ENCODE measurements at regions not wholly inside any gene's neighbourhood (a gene's known extent, or its start where the extent isn't known, plus 50 kb on each side); places are given as distances from the start of the nearest gene placed in this dataset.

GRCh38 chr2:2842466-2842865, 511.4 kb upstream of the MYT1L start:
- DNase-seq: no peak

GRCh38 chr2:2840681-2841300, 509.7 kb upstream of the MYT1L start:
- no peak for DNase-seq

GRCh38 chr2:2839782-2840531, 508.9 kb upstream of the MYT1L start:
- DNase-seq: no peak

GRCh38 chr2:2839393-2839781, 508.3 kb upstream of the MYT1L start:
- DNase-seq: no peak

GRCh38 chr2:2838548-2838845, 507.4 kb upstream of the MYT1L start:
- DNase-seq: no peak

GRCh38 chr2:2837746-2838547, 506.9 kb upstream of the MYT1L start:
- DNase-seq: no peak

GRCh38 chr2:2836343-2837070, 505.4 kb upstream of the MYT1L start:
- no peak for DNase-seq

- no peak for DNase-seq
Measured at GRCh38 chr2:2834516-2835254, 503.6 kb upstream of the MYT1L start.

- DNase-seq: no peak
Measured at GRCh38 chr2:2834105-2834504, 503.0 kb upstream of the MYT1L start.

- DNase-seq: no peak
Measured at GRCh38 chr2:2832657-2833056, 501.6 kb upstream of the MYT1L start.

- no peak for DNase-seq
Measured at GRCh38 chr2:2831633-2832032, 500.6 kb upstream of the MYT1L start.

- DNase-seq: no peak
Measured at GRCh38 chr2:2830576-2830975, 499.5 kb upstream of the MYT1L start.

GRCh38 chr2:2828774-2829368, 497.8 kb upstream of the MYT1L start:
- no peak for DNase-seq

- DNase-seq: no peak
Measured at GRCh38 chr2:2827761-2828221, 496.7 kb upstream of the MYT1L start.

GRCh38 chr2:2827046-2827636, 496.1 kb upstream of the MYT1L start:
- DNase-seq: no peak

- DNase-seq: no peak
Measured at GRCh38 chr2:2826621-2827020, 495.5 kb upstream of the MYT1L start.

GRCh38 chr2:2826209-2826551, 495.1 kb upstream of the MYT1L start:
- no peak for DNase-seq

GRCh38 chr2:2825516-2826208, 494.6 kb upstream of the MYT1L start:
- no peak for DNase-seq

GRCh38 chr2:2825062-2825461, 494.0 kb upstream of the MYT1L start:
- DNase-seq: no peak

GRCh38 chr2:2824588-2824987, 493.5 kb upstream of the MYT1L start:
- DNase-seq: no peak

- no peak for DNase-seq
Measured at GRCh38 chr2:2823061-2823753, 492.1 kb upstream of the MYT1L start.

Measured in 8988T (cell line).